ENCODE measurements at regions not wholly inside any gene's neighbourhood (a gene's known extent, or its start where the extent isn't known, plus 50 kb on each side); places are given as distances from the start of the nearest gene placed in this dataset.

DNA sequence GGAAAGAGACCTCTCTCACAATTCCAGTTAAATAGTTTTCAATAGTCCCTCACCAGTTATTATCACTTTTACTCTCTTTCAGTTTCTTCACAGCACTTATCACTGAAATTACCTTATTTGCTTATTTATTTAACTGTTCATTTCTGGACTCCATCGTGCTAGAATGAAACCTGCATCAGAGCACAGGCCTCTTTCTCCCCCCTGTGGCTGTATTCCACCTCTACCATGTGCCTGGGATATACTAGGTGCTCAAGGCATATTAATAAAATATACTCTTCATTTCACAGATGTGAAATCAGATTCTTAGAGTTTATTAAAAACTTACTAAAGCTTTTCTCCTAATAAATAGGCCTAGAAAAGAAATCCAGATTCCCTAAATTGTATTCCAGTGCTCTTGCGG is 308.9 kb upstream of the MON1B start:
- TF ChIP-seq, protein P1, sequence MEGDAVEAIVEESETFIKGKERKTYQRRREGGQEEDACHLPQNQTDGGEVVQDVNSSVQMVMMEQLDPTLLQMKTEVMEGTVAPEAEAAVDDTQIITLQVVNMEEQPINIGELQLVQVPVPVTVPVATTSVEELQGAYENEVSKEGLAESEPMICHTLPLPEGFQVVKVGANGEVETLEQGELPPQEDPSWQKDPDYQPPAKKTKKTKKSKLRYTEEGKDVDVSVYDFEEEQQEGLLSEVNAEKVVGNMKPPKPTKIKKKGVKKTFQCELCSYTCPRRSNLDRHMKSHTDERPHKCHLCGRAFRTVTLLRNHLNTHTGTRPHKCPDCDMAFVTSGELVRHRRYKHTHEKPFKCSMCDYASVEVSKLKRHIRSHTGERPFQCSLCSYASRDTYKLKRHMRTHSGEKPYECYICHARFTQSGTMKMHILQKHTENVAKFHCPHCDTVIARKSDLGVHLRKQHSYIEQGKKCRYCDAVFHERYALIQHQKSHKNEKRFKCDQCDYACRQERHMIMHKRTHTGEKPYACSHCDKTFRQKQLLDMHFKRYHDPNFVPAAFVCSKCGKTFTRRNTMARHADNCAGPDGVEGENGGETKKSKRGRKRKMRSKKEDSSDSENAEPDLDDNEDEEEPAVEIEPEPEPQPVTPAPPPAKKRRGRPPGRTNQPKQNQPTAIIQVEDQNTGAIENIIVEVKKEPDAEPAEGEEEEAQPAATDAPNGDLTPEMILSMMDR (IDR thresholded peaks at IDR 0.05) = no peak
- TF ChIP-seq POLR2AphosphoS5 (IDR thresholded peaks at IDR 0.05) = no peak

Data from breast epithelium (tissue), 3 donors.